ENCODE measurements at regions not wholly inside any gene's neighbourhood (a gene's known extent, or its start where the extent isn't known, plus 50 kb on each side); places are given as distances from the start of the nearest gene placed in this dataset.
A peak's percentile ranks its signal among the peaks of the same experiment; 100 is the strongest.

DNA sequence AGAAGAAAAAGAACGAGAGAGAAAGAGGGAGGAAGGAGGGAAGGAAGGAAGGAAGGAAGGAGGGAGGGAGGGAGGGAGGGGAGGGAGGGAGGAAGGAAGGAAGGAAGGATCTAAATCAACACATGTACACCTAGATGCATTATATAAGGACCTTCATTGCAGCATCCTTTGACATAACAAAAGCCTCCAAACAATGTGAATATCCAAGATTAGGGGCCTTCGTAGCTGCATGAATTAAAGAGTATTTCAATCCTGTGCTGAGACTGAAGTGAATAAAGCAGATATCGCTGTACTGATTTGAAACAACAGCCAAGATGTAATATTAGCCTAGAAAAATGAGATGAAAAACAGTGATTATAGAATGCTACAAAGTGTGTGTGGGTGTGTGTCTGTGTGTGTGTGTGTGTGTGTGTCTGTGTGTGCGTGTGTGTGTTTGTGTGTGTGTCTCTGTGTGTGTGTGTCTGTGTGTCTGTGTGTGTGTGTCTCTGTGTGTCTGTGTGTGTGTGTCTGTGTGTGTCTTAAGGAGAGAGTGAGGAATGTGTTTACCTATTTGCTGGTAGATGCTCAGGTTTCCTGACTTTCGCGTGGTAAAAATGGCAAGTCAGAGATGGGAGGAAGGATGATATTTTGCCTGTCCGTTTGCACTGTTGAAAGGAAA lies 129.0 kb upstream of the PTPN1 start:
- DNase-seq: no peak

DNA sequence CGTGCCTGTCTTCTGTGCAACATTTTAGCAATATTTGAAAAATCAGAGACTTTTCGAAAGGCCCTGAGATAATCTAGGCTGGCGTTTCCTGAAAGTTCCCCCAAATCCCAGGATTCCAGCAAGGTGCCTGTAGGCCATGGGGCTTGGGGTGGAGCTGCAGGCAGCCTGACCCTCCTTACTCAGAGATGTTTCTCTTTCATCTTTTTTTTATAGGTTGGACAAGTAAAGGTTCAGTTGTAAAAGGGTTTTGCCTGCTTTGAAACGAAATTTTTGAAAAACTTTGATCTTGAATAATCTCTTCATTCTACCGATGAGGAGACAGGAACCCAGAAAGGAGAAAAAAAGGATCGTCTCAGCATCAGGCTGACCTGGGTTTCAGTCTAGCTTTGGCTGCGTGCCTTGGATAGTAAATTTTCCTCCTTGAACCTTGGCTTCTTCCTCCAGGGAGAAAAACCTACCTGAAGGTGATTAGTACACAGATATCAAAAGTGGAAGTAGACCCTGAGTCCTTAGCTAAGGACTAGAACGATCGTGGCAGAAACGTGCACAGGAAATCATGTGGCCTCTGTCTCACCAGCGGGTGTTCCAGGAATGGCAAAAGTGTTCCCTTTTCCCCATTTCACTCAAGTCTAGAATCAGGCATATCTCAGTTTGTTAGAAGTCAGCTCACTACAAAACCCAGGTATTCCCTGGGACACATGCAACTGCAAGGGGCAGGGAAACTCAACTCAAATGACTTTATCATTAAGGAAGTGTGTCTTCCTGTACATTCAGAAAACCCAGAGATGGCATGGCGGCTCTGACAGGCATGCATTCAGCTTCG lies 128.2 kb upstream of the PTPN1 start:
- DNase-seq: no peak

DNA sequence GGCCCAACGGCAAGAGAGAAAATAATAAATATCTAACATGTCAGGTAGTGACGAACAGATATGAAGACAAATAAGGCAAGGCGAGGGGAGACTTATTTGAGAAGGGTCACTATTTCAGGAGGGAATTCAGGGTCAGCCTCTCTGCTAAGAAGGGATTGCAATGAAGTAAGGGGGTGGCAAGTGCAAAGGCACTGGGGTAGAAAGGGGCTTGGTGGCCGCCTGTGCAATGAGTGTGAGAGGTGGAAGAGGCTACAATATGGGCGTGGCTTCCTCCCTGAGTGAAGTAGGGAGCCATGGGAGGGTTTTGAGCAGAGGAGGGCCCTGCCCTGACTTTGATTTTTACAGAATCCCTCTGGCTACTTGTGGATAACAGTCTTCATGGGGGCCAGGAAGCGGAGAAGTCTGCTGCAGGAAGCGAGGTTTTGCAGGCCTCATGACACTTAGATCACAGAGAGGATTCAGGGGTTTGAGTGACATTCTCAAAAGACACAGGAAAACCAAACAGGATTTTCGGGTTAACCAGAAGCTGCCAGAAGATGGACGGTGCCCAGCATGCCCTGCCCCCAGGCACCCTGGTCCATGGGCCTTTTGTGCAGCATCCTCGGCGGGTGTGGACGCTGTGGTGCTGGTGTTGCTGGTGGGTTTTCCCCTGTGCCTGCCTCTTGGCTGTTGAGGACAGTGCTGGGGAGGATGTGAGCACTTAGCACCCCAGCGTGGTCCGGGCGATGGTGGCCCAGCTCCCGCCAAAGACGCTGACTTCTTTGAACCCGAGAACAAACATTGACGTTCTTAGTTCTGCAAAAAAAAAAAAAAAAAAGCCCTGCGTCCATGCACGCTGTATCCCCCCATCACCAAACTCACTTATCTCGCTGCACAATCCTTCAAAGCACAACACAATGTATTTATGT lies 124.2 kb upstream of the PTPN1 start:
- DNase-seq: peak; percentile 36

DNA sequence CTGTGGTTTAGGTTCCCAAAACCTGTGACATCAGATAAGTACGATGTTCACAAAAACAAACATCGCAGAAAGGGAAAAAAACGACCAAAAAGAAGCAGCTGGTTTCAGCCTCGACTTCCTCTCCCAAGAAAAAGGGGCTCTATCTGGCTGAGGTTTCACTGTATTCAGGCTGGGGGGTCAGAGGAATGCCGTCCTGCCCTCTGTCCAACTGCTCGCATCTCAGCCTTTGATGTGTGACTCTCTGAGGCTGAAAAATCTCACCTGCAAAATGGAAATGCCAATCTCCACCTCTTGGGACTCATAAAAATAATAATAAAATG lies 123.6 kb upstream of the PTPN1 start:
- DNase-seq: no peak

DNA sequence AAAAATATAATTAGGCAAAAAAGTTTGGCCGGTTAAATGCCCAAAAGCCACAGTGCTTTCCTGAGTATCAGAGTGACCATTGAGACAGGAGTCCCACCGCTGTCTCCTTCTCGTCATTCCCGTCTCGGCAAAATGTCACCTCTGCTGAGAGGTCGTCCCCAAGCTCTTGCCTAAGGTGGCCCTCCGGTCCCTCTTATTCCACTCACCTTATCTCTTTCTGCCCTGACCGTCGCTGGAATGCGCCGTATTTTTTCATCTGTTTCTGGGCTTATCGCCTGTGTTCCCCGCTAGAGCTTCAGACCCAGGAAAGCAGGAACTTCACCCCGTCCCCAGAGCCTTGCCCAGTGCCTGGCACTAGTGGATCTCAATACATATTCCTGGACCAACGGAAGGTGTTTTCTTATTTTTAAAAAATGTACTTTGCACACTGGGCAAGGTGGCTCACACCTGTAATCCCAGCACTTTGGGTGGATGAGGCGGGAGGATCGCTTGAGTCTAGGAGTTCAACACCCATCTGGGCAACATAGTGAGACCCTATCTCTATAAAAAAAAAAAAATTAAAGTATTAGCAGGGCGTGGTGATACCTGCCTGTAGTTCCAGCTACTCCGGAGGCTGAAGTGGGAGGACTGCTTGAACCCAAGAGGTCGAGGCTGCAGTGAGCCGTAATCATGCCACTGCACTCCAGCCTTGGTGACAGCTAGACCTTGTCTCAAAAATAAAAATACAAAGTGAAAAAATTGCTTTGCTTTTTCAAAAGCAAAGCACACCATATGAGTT lies 122.8 kb upstream of the PTPN1 start:
- no peak for DNase-seq

DNA sequence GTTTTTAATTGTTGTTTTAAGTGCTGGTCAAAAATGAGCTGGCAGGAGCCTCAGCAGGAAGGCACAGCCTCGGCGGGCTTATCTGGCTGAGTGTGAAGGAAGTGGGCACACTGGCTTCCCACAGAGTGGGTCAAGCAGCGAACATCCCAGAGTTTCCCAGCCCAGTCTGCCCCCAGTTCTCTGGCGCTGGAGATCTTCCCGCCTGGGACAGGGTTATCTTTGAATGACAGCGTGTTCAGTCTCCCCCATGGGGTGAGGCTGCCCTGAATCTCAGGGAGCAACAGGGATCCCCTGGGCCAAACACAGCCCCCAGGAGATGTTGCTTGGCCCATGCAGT lies 122.2 kb upstream of the PTPN1 start:
- DNase-seq: no peak

DNA sequence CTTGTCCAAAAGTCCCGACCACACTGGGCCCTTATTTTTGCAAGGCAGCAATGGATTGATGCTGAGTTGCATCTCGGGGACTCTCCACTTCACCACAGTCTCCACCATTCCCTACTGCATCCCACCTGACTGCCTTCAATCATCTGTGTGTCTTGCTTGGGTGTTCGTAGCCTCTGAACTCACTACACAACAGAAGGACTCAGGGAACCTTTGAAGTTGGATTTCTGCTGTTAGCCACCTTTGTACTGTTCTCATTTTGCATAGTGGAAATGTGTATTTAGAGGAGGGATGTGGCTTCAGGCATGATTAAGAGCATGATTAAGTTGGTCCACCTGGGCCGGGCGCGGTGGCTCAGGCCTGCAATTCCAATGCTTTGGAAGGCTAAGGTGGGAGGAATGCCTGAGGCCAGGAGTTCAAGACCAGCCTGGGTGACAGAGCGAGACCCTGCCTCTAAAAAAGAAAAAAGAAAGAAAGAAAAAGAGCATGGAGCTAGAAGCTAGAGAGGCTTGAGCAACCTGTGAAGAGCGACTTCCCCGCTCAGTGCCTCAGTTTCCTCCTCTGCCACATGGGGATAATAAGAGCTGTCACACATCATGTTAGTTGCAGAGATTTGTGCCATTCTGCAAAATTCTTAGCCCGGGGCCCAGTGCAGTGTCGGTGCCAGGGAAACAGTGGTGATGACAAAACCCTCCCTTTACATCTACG lies 121.3 kb upstream of the PTPN1 start:
- no peak for DNase-seq

DNA sequence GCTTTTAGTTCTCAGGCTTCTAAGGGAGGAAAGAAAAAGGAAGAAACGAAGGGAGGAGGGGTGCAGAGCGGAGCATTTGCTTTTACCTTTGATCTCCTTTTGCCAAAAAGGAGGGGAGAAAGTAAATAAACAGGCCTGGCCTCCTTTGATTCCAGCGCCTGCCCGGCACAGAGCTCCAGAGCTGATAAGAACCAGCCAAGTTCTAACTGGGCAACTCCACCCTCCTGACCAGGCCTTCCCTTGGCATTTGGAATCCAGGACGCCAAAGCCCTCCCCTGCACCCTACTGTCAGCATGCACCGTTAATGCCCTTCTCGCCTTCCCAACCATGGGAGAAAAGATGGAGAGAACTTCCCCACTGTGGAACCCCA lies 120.8 kb upstream of the PTPN1 start:
- DNase-seq: no peak

DNA sequence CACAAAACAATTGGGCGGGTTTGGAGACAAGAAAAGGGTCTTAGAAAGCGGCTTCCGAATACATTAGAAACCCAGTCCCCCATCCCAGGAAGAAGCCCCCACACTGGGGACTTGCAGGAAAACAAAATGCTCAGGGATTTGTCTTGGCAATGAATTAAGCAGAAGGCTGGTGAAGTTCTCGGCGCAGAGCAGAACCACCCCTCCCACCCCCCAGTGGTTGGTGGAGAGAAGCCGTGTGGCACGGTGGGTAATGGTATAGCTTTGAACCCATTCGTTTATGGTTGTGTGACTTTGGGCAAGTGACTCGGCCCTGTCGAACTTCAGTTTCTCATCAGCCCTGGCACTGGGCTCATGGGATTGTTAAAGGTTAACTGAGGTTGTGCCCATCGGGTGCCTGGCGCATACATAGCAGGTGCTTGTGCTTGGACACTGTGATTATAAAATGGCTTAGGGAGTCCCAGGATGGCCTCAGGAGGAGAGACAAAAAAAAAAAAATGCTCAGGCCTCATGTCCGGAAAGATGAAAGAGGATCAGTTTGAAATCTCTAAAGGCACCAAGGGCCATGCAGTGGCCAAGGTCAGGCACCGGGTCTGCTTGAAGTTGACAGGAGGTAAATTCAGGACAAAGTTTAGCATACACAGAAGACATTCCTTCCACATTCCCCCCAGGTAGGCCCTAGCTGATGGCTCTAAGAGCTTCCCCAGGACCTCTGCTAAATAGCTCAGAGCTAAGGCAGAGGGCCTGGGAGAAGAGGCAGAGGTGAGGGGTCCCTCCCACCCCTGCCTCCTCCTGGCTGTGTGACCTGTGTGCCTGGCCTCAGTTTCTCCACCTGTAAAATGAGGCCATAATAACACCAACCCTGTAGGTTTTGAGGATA lies 120.1 kb upstream of the PTPN1 start:
- no peak for DNase-seq

DNA sequence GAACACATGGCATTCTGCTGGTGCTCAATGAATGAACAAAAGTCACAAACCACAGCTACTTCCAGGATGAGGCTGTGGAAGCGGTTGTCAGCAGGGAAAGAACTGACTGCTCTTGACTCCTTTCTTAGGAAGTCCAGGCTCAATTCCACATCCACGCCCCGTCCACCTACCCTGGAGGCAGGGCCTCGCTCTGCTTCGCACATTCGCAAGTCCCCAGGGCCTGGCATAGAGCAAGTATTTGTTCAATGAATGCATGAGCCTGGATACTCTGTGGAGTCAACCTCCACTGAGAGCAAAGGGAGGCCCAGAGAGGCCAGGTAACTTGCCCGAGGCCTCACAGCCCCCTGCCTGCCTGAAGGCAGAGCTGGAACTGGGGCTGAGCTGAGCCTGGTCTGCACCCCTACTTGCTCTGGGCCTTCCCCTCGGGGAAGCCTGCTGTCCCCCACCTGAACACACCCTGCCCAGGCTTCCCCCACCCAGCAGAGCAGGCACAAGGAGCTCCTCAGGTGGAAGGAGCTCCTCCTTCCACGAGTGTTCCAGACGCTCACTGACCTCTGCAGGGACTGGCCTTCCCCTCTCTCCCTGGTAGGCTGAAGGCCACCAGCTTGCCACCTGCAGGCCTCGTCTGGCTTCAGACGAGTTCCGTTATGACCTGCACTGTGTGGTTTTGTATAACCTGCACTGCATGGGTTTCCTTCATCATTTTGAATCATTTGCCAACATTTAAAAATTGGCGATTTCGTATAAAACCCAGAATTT lies 119.3 kb upstream of the PTPN1 start:
- no peak for DNase-seq

DNA sequence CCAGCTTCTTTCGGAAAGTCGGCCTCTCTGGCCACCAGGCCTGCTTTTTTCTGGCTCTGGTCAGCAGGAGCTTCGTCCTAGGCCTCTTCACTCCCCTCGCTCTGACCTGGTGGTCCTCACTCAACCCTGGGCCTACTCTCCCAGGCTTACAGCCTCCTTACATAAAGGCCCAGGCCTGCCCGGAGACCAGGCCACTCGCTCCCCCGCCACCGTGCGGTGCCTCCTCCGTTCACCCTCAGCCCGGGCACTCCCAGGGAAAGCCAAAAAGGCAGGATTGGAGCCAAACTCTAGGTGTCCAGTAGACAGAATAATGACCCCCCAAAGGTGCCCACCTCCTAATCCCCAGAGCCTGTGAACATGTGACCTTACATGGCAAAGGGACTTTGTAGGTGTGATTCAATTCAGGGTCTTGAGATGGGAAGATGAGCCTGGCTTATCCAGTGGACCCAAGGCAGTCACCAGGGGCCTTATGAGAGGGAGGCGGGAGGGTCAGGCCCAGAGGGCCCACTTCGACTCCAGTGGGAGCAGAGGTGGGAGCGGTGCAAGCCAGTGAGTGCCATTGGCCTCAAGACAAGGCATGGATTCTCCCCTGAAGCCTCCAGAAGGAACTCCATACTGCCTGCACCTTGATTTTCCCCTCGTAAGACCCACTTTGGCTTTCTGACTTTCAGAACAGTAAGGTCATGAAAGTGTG lies 118.6 kb upstream of the PTPN1 start:
- DNase-seq: no peak

DNA sequence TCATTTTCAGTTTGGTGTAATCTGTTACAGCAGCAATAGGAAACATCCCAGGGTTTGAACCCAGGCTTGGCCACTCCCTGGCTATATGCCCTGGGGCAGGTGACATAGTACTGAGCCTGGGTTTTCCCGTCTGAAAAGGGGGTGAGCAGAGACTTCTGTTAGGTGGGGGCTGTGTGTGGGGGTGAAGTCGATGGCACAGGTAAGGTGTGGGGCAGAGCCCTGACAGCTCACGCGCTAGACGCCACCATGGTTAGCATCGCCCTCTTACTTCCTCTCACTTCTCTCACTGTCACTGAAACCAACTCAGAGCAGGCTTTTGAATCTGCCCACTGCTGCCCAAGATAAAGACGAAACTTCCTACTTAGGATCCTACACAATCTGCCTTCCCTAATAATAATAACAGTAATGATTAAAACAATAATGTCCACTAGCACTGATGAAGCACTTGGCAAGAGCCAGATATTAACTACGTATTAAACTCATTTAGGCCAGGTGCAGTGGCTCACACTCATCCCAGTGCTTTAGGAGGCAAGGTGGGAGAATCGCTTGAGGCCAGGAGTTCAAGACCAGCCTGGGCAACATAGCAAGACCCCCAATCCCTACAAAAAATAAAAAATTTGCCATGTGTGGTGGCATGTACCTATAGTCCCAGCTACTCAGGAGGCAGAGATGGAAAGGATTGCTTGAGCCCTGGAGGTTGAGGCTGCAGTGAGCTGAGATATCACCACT lies 117.9 kb upstream of the PTPN1 start:
- DNase-seq: no peak

DNA sequence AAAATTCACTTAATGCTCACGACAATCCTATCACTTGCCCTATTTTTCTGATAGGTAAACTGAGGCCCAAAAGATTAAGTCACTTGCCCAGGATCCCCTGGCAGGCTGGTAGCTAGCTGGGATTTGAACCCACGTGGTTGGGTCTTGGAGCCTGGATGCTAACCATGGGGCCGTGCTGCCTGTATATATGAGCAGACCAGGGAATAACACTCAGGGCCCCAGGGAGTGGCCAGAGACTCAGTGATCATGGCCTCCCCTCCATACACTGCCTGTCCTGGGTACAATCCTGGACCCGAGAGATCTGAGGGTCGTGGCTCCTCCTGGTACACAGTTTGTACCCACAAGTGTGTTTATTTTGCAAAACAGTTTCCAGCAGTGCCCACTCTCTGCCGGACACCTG lies 116.9 kb upstream of the PTPN1 start:
- no peak for DNase-seq

DNA sequence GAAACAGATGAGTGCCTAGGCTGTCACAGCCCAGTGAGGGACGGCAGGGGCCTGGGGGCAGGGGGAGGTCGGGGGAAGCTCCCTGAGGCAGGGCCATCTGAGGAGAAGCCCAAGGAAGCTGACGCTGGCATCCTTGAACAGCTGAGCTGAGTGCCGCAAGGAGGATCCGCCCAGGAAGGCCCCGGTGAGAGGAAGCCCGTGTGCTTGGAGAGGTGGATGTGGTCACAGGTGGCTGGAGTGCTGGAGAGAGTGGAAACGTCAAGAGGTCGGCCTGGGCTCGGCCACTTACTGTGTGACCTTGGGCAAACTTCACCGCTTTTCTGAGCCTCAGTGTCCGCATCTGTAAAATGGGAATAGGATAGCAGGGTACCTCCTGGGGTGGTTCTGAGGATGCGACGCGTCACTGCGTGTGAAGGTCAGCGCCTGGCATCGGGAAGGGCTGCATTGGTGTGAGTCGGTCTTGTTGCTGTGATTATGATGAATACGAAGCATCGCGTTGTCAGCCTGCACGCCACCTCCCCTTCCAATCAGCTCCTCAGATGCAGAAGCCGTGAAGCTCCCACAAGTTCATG lies 116.1 kb upstream of the PTPN1 start:
- DNase-seq: no peak

DNA sequence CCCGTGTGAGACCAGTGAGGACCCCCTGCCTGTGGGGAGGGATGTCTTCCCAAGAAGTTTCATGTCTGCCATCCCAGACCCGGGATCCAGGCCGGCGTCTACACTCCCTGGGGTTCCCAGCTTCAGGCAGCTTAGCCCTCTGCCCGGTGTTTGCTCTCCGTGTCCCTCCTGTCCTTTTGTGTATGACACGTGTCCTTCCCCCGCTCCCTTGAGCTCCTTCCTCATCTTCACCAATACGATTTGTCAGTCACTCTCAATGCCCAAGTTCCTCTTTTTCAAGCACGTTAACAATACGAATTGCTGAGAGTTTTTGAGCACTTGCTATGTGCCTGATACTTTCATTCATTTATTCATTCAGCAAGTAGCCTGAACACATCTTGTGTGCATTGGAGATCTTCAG lies 115.6 kb upstream of the PTPN1 start:
- no peak for DNase-seq

DNA sequence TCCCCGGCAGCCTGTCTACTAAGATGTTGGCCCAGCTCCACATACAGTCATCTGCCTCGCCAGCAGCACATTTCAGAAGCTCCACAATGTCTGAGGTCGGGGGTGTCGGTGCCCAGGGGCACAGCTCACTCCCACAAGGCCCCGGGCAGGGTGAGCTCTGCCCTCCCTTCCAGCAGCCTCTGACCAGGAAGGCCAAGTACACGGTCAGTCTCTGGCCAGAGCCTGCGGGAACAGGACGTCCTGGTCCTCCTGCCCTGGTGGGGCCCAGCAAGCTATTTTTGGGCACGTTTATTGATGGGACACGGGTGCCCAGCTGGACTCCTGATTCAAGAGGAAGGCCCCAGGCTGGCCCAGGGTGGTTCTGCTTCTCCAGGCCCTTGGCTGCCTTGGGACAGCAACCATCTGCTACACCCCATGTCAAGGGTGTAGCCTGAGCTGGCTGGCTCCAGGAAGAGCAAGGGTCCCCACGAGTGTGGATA lies 114.9 kb upstream of the PTPN1 start:
- DNase-seq: no peak

DNA sequence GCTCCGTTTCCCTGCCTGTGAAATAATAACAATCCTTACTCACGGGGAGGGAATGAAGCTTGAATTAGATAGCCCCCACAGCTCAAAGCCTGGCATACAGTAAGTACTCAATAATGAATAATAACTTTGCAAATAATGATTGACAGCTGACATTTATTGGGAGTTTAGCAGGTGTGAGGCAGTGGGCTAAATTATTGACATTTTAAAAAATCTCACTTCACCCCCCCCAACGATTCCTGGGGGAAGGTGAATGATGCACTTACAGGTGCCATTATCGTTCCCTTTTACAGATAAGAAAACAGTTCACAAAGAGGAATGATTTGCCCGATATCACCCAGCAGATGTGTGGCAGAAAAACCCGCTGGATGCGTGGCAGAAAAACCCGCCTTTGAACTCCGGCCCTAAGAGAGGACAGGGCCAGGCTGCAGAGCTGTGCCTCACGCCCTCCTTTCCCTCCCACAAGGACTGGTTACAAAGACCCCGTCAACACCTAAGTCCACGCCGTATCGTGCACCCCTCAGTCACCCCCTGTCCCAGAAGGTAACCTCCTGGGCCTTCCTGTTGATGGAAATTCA lies 114.2 kb upstream of the PTPN1 start:
- no peak for DNase-seq

DNA sequence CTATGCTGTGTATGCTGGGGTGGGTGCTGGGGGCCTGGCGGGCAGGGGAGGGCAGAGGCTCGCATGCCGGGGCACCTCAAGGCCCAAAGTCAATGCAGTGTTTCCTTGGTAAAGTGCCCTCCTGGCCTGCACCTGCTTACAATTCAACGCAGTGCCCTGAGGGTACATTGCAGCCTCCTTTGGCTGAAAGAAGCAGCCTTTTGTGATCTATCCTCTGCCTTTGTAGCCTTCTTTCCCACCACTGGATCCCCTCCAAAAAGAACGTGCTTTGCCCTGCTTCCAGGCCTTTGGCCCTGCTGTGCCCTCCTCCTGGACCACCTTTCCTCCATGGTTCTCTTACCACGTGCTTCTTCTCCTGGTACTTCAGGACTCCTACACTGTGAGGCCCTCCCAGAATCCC lies 113.6 kb upstream of the PTPN1 start:
- DNase-seq: no peak

DNA sequence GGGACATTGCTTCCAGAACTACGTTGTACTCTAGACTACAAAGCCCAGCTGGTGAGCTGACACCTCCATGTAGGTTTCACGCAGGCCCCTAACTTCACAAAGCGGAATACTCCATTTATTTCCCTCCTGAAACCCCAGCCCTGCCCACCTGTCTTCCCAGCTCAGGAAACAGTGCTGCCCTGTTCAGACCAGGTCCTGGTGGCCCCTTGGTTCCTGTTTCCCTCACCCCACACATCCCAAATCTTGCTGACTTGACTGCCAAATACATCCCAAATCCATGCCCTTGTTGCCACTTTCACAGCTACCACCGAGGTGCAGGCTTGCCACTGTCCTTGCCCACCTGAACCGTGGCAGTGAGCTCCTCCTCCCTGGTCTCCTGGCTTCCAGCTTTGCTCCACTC lies 113.1 kb upstream of the PTPN1 start:
- DNase-seq: no peak
